Parathyroid adenoma (tissue), 2 donors: ENCODE measurements at regions not wholly inside any gene's neighbourhood (a gene's known extent, or its start where the extent isn't known, plus 50 kb on each side); places are given as distances from the start of the nearest gene placed in this dataset.

Experiments used
- H2AFZ ChIP-seq: fragments of 300-600 bp; sonication (generic); one replicate; pipeline ENCODE4 v1.7.0; 2017; ENCODE audit warnings: antibody characterized with exemption, mild to moderate bottlenecking
- H3K27ac ChIP-seq: fragments of 300-600 bp; sonication (generic); one replicate; pipeline ENCODE4 v1.7.0; 2017
- H3K27me3 ChIP-seq: fragments of 300-600 bp; sonication (generic); one replicate; pipeline ENCODE4 v1.7.0; 2017; ENCODE audit warnings: low read length; ENCODE audit not compliant: control insufficient read depth, insufficient read depth
- H3K36me3 ChIP-seq: fragments of 300-600 bp; sonication (generic); one replicate; pipeline ENCODE4 v1.7.0; 2017; ENCODE audit warnings: low read length; ENCODE audit not compliant: control insufficient read depth, insufficient read depth
- H3K4me1 ChIP-seq: fragments of 300-600 bp; sonication (generic); one replicate; pipeline ENCODE4 v1.7.0; 2017; ENCODE audit warnings: control low read depth
- H3K4me2 ChIP-seq: fragments of 300-600 bp; sonication (generic); one replicate; pipeline ENCODE4 v1.7.0; 2017; ENCODE audit warnings: low read length
- H3K4me3 ChIP-seq: fragments of 300-600 bp; sonication (generic); one replicate; pipeline ENCODE4 v1.7.0; 2017; ENCODE audit warnings: low read depth, low read length
- H3K79me2 ChIP-seq: fragments of 300-600 bp; sonication (generic); one replicate; pipeline ENCODE4 v1.7.0; 2017; ENCODE audit warnings: control low read depth
- H3K9ac ChIP-seq: fragments of 300-600 bp; sonication (generic); one replicate; pipeline ENCODE4 v1.7.0; 2017; ENCODE audit warnings: mild to moderate bottlenecking
- H3K9me3 ChIP-seq: fragments of 300-600 bp; sonication (generic); one replicate; pipeline ENCODE4 v1.7.0; 2017; ENCODE audit warnings: low read length; ENCODE audit not compliant: control insufficient read depth
- TF ChIP-seq, protein P1 (sequence below): fragments of 300-600 bp; sonication (generic); IDR thresholded peaks from one replicate; pipeline ENCODE4 v1.7.0; 2017; ENCODE audit warnings: antibody characterized with exemption, mild to moderate bottlenecking
- donor health status: primary hyperparathyroidism.

DNA sequence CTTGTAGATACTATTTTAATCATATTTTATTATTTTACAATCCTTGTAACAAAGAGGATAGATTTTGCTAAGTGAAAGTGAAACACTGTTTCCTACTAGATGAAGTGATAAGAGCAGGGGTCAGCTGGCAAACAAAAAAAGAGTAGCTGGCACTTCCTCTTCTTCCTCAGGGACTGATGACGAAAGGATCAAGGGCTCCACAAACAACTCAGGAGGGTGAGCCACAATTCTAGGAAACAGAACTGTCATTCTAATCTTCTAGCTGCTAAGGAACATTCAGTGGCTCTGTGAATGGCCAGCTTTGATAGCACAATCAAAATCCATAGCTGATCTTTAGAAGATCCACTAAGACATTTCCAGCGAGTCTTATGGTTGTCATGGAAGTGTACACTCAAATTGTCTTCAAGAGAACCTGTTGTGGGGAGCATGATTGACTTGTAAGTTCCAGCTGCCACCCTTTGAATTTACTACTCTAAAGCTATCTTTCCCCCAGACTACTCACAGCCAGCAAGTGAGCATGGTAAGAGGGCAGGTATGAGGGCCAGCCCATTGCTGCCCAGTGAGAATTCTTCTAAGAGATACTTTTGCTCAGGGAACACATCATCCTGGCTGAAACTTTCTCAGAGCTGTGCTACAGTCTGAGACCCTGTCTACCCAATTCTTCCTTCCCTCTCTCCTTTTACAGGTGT, 275.7 kb upstream of the RASGEF1B start:
- H3K4me2 ChIP-seq: no peak overlapping the region
- H3K4me1 ChIP-seq: no peaks in the 10 kb centered on the region
- H3K9me3 ChIP-seq: no peaks in the 10 kb centered on the region
- no peaks in the 10 kb centered on the region for H3K79me2 ChIP-seq
- H3K27me3 ChIP-seq: no peaks in the 10 kb centered on the region
- H3K4me3 ChIP-seq: no peak overlapping the region
- H3K36me3 ChIP-seq: no peaks in the 10 kb centered on the region
- no peak overlapping the region for H3K27ac ChIP-seq
- TF ChIP-seq, protein P1, sequence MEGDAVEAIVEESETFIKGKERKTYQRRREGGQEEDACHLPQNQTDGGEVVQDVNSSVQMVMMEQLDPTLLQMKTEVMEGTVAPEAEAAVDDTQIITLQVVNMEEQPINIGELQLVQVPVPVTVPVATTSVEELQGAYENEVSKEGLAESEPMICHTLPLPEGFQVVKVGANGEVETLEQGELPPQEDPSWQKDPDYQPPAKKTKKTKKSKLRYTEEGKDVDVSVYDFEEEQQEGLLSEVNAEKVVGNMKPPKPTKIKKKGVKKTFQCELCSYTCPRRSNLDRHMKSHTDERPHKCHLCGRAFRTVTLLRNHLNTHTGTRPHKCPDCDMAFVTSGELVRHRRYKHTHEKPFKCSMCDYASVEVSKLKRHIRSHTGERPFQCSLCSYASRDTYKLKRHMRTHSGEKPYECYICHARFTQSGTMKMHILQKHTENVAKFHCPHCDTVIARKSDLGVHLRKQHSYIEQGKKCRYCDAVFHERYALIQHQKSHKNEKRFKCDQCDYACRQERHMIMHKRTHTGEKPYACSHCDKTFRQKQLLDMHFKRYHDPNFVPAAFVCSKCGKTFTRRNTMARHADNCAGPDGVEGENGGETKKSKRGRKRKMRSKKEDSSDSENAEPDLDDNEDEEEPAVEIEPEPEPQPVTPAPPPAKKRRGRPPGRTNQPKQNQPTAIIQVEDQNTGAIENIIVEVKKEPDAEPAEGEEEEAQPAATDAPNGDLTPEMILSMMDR: no peak
- H2AFZ ChIP-seq: no peak overlapping the region
- no peak overlapping the region for H3K9ac ChIP-seq

DNA sequence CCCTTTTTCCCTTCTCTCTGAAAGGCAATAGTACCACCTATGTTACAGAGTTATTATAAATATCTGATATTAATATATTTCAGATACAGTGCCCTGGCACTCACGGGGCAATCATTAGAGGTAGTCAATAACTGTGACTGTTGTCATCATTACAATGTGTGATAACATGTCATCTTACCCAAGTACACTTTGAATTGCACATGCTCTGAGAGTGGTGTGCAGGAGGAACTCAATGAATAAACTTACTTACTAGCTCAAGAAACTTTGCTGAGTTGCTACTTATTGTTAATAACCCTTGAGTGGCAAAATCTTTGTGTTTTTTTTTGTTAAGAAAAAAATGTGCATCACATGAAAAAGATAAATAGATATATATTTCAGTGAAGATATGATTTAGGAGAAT, 275.1 kb upstream of the RASGEF1B start:
- no peak overlapping the region for H3K9ac ChIP-seq
- H3K4me3 ChIP-seq: no peak overlapping the region
- H3K27ac ChIP-seq: no peak overlapping the region
- H3K27me3 ChIP-seq: no peaks in the 10 kb centered on the region
- TF ChIP-seq, protein P1: no peak
- H3K36me3 ChIP-seq: no peaks in the 10 kb centered on the region
- H3K79me2 ChIP-seq: no peaks in the 10 kb centered on the region
- H3K4me1 ChIP-seq: no peaks in the 10 kb centered on the region
- no peaks in the 10 kb centered on the region for H3K9me3 ChIP-seq
- no peak overlapping the region for H3K4me2 ChIP-seq
- H2AFZ ChIP-seq: no peak overlapping the region

DNA sequence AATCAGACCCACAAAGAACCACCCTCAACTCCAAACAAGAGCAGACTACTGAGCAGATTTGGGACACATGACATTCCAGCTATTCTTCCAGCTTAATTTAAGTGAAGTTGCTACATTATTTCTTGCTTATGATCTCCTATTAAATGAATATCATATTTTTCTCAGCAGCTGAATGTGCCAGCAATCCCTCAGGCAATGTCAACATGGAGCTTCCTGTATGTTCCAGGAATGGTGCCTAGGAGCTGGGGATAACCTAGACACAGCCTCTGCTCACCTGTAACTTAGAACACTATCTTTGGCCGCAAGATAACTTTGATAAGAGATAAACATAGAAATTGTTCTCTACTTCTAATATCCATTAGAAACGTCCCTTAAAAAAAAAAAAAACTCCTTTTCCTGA, 274.4 kb upstream of the RASGEF1B start:
- Histone ChIP-seq H3K4me3 (no peak overlapping the region), H3K27me3 (no peaks in the 10 kb centered on the region), H3K36me3 (no peaks in the 10 kb centered on the region), H2AFZ (no peak overlapping the region), H3K9me3 (no peaks in the 10 kb centered on the region), H3K79me2 (no peaks in the 10 kb centered on the region), H3K27ac (no peak overlapping the region), H3K9ac (no peak overlapping the region), H3K4me2 (no peak overlapping the region), H3K4me1 (no peaks in the 10 kb centered on the region)
- TF ChIP-seq, protein P1: no peak

DNA sequence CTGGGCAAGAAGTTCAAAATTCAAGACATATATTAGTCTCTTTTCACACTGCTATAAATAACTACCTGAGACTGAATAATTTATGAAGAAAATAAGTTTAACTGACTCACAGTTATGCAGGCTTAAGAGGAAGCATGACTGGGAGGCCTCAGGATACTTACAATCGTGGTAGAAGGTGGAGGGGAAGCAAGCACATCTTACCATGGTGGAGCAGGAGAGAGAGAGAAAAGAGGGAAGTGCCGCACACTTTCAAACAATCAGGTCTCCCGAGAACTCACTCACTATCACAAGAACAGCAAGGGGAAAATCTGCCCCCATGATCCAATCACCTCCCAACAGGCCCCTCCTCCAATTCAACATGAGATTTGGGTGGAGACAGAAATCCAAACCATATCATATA, 273.3 kb upstream of the RASGEF1B start:
- no peak overlapping the region for H3K9ac ChIP-seq
- H3K4me3 ChIP-seq: no peak overlapping the region
- H3K27me3 ChIP-seq: no peaks in the 10 kb centered on the region
- H3K4me1 ChIP-seq: no peaks in the 10 kb centered on the region
- H2AFZ ChIP-seq: no peak overlapping the region
- H3K4me2 ChIP-seq: no peak overlapping the region
- H3K36me3 ChIP-seq: no peaks in the 10 kb centered on the region
- H3K9me3 ChIP-seq: no peaks in the 10 kb centered on the region
- TF ChIP-seq, protein P1: no peak
- H3K27ac ChIP-seq: no peak overlapping the region
- H3K79me2 ChIP-seq: no peaks in the 10 kb centered on the region
